ENCODE measurements at regions not wholly inside any gene's neighbourhood (a gene's known extent, or its start where the extent isn't known, plus 50 kb on each side); places are given as distances from the start of the nearest gene placed in this dataset.

DNA sequence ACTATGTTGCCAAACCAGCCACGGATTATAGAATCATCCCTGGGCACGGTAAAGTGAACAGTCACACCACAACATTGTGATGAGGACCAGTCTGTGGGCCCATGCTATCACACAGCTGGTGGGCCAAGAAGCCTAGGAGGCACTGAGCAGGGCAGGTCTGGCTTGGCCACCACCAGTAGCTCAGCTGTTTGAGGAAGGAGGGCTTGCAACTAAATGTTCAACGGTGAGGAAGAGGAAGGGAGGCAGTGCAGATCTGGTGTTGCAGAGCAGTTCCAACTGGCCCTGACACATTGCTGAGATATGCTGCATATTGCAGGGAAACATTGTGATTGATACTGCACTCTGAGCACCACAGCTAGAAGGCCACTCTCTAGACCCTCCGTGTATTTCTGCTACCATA, 77.9 kb upstream of the ATG10 start:
- TF ChIP-seq, protein P1, sequence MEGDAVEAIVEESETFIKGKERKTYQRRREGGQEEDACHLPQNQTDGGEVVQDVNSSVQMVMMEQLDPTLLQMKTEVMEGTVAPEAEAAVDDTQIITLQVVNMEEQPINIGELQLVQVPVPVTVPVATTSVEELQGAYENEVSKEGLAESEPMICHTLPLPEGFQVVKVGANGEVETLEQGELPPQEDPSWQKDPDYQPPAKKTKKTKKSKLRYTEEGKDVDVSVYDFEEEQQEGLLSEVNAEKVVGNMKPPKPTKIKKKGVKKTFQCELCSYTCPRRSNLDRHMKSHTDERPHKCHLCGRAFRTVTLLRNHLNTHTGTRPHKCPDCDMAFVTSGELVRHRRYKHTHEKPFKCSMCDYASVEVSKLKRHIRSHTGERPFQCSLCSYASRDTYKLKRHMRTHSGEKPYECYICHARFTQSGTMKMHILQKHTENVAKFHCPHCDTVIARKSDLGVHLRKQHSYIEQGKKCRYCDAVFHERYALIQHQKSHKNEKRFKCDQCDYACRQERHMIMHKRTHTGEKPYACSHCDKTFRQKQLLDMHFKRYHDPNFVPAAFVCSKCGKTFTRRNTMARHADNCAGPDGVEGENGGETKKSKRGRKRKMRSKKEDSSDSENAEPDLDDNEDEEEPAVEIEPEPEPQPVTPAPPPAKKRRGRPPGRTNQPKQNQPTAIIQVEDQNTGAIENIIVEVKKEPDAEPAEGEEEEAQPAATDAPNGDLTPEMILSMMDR (IDR thresholded peaks at IDR 0.05; ENCODE audit: borderline replicate concordance, extremely low read depth, low read length, poor library complexity, severe bottlenecking), result no peak
- no peak for TF ChIP-seq EZH2 (IDR thresholded peaks at IDR 0.05; ENCODE audit: borderline replicate concordance, low read depth, low read length, severe bottlenecking)
